ENCODE measurements at regions not wholly inside any gene's neighbourhood (a gene's known extent, or its start where the extent isn't known, plus 50 kb on each side); places are given as distances from the start of the nearest gene placed in this dataset.
"Not testable (repeated sequence)": the region's sequence is repeated elsewhere in the genome, so short reads cannot be mapped to it uniquely, and the experiment has no call there.

DNA sequence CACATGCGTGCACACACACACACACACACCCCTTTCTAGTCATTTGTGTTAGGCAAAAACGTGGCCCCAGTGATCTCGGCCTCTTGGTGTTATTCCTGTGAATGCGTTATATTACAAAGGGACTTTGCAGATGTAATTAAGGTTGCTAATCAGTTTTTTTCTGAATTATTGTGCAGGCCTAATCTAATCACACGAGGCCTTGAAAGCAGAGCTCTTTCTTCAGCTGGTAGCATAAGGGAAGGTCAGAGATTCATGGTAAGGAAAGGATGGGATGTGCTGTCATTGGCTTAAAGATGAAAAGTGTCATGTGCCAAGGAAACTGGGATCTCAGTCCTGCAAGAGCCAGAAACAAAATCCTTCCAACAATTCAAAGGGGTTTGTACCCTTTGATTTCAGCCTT is 113.4 kb upstream of the ELAC2 start:
- no peak for DNase-seq

DNA sequence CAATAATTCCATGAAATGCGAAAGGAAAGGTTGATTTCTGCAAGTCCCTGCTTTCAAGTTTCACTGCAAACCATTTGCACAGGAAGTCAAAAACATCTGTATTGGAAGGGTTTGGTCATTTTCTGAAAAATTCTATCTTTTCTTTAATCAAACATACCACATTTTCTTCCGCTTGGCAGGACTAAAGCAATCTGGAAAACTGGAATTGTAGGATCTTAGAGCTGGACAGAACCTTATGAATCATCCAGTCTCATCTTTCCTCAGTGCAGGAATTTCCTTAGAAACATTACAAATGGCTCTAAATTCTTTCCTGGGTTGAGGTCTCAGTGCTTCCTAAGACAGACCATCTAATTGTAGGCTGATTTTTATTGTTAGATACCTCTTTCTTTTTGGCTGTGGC is 111.5 kb upstream of the ELAC2 start:
- no peak for DNase-seq

DNA sequence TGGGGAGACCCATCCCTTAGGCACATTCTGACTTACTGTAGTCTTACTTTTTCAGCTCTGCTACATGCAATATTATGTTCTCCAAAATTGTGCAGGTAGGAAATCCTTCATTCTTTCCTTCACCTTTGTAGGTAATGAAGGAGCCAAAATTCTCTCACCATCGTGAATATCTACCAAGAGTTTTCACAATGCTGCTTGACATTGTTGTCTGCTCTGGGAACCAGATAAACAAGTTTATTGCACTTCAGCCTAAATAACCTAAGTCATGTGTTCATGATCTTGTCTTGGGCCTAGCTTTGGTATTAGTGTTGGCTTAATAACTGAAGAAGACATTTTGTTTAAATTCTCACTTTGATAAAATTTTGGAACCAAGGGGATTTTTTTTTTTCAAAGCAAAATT is 110.8 kb upstream of the ELAC2 start:
- DNase-seq = no peak

DNA sequence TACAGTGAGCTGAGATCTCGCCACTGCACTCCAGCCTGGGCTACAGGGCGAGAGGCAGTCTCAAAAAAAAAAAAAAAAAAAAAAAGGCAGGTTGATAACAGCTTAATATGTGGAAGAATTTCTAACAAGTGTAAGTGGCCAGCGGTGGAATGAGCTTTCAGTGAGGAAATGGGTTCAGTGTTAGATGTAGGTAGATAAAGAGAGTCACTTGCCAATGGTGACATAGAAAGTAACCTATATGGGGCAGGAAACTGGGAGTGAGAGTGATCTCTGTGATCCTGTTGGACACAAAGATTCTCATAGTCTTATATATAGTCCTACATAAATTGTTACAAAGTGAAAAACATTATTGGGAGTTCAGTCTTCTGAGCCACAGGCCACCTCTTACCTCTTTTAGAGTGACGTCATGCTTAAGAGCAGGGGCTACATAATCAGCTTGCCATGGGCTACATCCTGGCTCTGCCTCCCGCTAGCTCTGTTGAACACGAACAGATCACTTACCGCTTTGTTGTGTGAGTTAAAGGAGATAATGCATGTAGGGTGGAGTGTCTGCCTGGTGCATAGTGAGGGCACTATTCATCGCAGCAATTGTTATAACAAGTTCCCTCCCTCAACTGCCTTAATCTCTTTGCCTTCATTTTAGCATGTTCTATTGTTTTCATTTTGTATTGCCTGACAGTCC is 110.2 kb upstream of the ELAC2 start:
- DNase-seq = no peak

DNA sequence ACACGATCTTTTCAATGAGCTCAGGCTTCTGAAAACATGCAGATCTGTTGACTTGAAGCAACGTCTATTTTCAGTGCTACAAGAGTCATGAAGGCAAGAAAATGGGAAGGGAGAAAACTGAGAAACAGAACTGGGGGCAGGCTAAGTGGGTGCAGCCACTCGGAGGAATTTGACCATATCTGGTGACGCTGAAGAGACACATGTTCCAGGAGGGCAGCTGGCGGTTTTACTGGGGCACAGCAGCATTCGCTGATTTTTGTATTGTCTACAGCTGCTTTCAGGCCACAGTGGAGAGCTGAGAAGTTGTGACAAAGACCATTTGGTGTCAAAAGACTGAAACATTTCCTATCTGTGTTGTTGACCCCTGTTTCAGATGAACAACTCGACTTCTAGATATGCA is 103.0 kb upstream of the ELAC2 start:
- DNase-seq = no peak

DNA sequence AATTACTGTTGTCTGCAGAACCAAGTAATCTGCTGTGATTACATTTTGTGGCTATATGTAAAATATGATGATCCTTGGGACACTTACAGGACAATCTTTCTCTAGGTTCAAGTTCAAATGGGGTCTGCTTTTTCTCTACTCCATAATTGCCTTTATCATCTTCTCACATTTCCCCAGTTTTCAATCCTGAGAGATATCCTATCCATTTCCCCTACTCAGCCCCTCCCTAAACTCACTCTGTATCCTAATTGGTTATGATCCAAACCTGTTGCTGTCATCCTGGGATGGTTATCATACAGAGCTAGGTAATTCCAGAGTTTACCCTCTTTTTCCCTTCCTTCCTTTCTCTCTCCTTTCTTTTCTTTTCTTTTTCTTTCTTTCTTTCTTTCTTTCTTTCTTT is 100.5 kb upstream of the ELAC2 start:
- no peak for DNase-seq

DNA sequence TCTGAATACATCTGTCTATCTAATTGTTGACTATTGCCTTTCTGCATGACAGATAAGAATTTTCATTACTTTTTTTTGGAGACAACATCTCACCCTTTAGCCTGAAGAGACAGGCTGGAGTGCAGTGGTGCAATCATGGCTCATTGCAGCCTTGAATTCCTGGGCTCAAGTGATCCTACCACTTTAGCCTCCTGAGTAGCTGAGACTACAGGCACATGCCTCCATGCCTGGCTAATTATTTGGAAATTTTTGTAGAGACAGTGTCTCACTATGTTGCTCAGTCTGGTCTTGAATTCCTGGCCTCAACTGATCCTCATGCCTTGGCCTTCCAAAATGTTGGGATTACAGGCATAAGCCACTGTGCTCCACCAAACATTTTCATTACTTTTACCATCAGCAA is 99.8 kb upstream of the ELAC2 start:
- no peak for DNase-seq

DNA sequence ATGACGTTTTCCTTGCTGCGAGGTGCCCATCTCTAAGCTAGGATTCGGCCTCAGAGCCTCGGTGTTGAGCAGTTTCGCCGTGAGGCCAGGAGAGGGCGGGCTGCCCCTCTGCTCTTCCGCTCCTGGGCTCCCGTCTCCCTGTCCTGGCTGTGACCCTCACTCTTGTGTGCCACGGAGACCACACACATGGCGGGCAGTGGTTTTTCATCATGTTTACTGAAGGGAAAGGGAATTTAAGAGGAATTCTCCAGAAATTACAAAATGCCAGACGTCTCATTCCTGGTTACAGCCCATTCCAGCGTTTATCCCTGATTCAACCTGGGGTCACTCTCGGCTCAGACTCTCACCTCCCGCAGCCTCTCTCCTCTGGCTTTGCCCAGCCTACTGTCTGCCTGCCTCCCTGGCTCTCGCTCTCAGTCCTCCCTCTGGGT is 96.8 kb upstream of the ELAC2 start:
- DNase-seq = peak; percentile 50

DNA sequence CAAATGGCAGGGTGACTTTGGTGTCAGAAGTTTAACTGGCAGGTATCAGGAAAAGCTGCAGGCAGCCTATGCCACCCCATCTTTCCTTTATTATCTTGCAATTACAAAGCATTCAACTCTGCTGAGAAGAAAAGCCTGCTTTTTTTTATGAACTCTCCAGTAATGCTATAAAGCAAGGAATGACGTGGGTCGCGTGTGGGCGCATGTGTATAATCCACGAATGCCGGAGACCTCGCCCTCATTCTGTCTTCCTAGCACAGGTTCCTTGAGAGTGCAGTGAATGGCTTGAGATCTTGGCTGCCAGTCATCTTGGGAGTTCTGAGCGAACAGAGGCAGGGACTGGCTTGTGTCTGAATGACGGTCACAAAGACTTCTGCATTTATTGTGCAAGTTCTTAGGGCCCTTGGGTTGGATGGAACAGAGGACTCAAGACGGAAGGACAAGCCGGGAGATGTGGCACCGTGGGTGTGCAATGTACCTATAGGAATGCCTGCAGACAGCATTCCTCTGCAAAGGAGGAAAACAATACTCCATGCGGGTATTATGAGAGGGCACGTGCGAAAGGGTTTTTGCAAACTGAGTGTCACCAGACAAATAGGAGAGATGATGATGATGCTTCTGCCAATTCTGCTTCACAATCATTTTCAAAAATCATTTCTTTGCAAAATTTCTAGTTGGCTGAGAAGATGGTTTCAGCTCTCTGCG is 96.1 kb upstream of the ELAC2 start:
- no peak for DNase-seq

DNA sequence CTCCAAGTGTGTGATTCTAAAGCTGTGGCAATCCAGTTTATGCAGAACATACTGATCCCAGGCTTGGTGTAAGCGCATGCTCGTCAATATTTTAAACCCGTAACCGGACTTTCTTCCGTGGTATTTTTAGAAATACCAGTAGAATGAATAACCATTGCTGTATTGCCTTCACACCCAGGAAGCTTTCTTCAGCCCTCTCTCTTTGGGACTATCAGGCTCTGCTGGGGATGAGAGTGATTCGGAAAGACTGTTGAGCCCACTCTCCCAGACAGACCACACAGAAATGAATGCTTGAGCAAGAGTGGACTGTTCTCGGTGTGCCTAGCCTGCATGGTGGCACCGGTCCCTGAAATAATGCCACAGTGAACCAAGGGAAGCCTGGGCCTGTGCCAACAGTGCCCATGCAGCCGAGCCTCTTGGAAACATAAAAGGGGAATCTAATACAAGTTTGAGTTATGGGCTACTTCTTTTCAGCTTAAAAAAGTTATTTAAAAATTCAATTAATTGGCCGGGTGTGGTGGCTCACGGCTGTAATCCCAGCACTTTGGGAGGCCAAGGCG is 89.9 kb upstream of the ELAC2 start:
- no peak for DNase-seq

DNA sequence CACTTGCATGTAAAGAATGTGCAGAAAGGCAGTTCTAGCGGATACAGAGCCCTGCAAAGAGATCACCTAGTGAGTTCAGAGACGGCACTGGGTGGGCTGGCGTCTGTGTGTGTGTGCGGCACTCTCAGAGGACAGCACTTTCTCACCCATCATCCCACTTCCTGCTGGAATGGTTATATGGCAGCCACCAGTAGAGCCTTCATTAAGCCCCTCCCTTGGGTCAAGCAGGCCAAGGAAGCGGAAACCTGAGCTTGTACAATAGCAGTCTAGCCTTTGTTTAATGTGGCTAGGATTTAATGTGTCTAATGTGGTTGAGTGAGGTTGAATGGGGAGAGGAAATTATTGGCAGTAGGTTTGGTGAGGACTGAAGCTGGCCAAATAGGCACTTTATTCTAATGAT is 88.3 kb upstream of the ELAC2 start:
- no peak for DNase-seq

DNA sequence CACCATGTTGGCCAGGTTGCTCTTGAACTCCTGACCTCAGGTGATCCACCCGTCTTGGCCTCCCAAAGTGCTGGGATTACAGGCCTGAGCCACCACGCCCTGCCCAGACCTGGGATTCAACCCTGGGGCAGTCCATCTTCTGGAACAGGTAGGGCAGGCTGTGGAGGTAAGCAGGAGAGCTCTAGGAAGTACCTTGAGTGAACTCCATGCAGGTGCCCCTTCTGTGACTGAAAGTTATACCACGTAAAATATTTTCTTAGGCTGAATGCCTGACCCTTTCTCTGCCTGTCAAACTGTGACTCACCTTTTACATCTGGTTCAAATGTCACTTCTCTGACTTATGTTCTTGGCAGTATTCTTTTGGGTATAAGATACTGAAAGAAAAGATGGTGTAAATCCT is 86.7 kb upstream of the ELAC2 start:
- no peak for DNase-seq

DNA sequence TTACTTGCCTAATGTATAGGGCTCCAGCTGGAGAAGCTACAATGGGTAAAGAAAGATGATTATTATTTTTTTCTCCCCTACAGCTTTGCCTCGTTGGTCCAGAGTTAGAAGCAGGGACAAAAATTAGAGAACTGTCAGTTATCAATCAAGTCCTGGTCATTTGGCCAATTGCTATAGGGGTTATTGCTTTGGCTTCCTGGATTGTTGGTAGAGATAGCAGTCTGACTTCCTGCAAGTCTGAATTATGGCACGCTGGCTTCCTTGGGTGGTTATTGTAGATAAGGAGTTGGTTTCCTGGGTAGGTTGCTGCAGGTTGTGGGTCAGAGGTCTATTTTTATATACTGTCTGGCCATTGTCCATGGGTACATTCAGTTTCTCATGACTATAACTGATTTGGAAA is 84.7 kb upstream of the ELAC2 start:
- no peak for DNase-seq

DNA sequence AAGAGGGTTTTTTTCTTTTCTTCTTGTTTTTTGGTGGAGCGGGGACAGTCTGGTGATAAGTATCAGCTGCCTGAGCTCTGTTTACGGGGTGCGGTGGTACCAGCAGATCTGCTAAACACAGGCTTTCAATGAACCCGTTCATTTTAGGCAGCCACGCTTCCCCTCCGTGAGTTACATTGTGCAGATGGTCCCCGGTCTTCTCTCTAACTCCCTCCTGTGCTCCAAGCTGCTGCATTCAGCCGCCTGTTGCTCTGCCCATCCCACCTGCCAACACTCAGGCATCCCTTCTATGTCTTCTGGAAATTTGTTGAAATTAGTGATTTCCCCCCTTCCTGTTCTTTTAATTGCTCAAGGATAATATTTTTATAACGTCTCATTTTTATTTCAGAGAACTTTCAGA is 82.1 kb upstream of the ELAC2 start:
- DNase-seq = no peak

DNA sequence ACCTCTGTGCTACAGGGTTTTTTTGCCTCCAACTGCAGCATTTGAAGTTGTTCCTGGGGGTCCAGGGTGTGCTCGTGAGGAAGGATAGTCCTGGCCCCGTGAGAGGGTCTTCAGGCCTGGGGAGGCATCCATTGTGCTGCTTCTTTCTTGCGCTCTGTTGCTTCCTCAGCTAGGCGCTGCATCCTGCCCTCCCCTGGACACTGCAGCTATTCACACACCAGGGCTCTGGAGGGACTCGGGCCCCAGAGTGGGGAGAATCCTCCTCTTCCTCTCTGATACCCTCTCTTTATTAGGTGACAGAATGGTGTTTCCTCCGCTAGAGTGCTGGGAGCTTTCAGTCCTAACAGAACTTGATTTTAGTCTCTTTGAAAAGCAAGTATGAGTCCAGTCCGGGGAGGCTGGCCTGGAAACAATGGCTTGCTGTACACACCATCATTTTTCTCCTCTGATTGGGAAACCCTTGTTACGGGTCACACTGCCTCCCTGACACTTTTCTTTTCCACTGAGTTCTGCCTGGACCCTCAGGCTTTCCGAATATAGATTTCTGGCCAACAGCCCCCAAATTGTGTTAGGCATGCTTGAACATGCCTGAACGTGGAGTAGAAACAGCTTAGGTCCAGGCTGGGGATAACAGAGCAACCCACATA is 81.4 kb upstream of the ELAC2 start:
- no peak for DNase-seq

DNA sequence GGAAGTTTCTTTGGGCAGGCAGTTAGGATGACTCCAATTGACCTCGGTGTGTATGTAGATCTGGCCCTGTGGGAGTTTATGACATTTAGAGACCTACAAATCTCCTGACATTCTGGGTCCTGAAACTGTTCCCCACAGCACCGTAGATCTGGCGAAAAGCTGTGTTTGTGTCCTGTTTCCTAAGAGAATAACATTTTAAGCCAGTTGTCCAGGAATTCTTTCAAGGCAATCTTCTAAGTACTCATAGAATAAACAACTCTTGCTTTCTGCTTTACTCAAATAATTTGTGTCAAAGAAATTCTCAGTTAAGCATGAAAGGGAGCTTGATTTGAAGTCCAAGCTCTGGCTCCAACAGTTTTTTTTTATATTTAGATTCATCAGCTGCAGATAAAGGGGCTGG is 78.5 kb upstream of the ELAC2 start:
- no peak for DNase-seq

DNA sequence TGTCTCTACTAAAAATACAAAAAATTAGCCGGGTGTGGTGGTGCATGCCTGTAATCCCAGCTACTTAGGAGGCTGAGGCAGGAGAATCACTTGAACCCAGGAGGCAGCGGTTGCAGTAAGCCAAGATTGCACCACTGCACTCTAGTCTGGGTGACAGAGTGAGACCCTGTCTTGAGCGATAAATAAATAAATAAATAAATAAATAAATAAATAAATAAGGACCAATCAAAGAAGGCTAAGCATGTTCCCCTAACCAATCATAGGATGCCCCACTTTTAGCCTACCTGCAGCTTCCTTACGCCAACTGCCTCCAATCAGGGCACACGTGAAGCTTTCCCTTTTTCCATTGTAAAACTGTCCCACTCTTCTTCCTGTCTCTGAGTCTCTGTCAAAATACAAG is 74.2 kb upstream of the ELAC2 start:
- DNase-seq = not testable (repeated sequence)

DNA sequence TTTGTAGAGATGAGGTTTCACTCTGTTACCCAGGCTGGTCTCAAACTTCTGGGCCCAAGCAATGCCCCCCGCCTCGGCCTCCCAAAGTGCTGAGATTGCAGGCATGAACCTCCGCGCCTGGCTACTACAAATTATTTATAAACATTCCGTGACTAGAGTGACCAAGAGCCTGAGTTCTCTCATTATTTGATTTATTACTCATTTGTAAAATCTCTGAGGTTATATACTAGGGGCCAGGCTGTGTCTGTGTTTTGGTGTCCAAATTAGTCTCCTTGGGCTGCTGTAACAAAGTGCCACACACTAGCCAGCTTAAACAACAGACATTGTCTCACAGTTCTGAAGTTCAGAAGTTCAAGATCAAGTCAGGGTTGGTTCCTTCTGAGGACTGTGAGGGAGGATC is 70.8 kb upstream of the ELAC2 start:
- no peak for DNase-seq

DNA sequence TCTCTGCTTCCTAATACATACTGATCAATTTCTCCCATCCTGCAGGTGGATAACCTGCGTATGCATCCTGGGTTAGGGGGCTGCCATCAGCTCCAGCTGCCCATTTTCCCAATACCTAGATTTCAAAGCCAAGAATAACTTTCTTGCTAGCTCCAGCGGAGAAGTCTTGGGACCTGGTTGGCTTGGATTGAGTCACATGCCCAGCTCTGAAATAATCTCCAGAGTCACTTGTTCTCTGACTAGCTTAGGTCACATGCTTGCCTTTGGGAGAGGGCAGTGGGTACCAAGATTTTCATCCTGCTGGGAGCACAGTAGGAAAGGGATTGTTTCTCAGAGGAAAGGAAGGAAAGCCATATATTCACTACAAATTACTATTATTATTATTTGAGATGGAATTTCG is 70.0 kb upstream of the ELAC2 start:
- DNase-seq = no peak

DNA sequence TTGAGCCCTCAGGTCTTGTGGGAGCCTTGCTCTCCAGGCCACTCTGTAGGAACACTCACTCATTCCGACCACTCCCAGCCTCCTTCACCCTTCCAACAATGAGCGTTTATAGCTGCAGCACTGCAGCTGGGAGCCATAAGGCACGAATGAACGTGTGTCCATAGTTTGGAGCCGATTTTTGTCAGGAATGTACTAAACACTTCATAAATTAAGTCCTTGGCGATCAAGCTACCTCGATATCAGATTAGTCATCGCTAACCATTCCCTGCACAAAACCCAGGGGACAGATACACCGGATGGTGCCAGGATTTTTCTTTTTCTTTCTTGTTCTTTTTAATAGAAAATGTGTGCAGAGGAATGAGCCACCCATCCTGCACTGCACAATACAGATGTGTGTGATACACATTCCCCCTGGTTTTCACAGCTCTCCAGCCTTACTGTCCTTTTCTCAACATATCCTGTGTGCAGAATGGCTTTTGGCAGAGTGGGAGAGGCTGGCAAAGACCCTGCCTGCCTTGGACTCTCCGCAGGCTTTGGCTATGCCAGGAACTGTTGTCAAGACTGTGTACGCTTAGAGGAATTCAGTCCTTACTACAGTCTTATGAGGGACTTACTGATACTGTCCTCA is 68.4 kb upstream of the ELAC2 start:
- DNase-seq = no peak

DNA sequence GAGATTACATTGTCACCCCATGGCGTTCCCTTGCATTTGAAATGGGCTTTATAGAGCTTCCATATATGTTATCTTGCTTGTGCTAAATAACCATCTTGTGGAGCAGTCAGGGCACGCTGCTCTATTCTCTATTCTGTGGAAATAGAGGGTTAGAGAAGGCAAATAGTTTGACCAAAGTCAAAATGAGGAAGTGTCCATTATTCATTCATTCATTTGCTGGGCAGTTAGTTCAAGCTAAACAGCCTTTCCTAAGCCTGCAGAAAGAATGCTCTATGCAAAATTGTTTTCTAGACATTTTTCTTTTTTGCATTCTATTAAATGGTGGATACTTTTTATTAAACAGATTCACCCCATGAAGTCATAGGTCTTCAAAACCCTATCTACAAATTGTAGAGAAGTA is 67.8 kb upstream of the ELAC2 start:
- no peak for DNase-seq

DNA sequence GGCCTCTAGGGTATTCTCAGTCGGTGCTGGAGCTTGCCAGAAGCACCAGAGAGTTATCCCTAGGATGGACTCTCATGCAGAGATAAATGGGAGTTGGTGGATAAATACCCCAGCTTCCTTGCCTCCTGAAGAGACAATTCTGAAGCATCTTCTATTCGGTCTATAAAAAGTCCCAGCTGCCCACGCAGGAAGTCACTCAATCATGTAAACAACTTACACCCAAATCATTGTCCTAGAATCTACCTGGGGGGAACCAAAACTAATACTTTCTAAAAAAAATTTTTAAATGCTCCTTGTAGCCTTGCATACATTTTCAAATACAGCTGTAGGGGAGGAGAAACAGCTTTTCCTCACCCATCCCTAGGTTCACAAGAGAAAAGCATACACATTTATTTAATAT is 66.6 kb upstream of the ELAC2 start:
- no peak for DNase-seq

DNA sequence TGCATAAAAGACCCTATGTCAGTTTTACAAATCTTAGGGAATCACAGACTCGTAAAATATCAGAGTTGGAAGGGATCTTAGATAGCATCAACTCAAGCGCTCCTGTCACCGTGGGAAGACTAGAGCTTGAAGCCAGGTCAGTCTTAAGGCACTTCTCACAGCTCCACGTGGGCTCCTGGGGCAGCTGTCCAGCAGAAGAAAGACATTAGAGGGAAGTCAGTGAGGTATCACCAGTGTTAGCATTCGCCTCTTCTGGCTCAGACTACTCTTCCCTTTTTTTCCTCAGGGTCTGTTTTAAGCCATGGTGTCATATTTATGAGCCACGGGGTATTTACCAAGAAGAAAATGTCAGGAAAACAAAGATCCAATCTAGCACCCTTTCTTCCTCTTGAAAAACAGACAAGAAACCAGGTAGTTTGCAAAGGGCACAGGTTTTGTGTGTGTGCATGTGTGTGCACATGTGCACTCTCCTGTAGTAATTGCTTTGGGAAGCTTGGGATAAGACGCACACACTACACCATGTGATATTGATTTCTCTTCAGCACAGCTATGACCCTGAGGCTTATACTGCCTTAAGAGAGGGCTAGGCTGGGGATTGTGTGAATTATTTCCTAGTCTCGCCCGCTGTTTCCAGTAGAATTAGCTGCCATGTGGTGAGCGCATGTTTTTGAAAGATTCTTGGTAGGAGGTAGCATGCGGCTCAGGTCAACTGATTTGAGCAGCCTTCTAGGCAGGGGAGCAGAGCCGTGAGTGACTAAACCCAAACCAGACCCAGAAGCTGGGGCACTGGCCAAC is 61.0 kb upstream of the ELAC2 start:
- no peak for DNase-seq

All from activated CD8-positive, alpha-beta memory T cell treated with anti-CD3 and anti-CD28 coated beads, Interleukin-2, amount 50 U/mL, for 48 hours (primary cell).